HG03159 (cell line): ENCODE measurements at regions not wholly inside any gene's neighbourhood (a gene's known extent, or its start where the extent isn't known, plus 50 kb on each side); places are given as distances from the start of the nearest gene placed in this dataset.
"Not testable (repeated sequence)": the region's sequence is repeated elsewhere in the genome, so short reads cannot be mapped to it uniquely, and the experiment has no call there.

Experiments used
- ATAC-seq: cut with Tn5 transposase; IDR thresholded peaks from one replicate; pipeline ENCODE4 v1.9.1; 2021; ENCODE audit warnings: mild to moderate bottlenecking, moderate library complexity; ENCODE audit not compliant: unreplicated experiment

GRCh38 chr1:221865808-221866207 lies 123.9 kb upstream of the DUSP10 start:
- no peak for ATAC-seq

DNA sequence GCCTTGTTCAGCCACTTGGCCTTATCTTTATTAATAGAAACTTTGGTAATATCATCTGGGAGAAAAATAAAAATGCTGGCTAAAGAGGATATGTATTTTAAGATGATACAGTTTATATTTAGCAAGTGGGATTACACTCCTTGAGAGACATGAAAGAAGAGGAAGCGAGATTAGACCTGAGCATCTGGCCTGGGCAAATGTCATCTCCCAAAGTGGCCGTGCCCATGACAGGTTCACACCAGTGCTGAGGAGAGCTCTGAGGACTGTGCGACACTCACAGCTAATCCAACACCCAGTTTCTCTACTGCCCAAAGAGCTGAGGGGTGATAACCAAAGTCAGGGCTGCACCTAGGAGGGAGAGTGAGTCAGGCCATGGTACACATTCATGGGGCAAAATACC lies 121.7 kb upstream of the DUSP10 start:
- no peak for ATAC-seq

- no peak for ATAC-seq
Observed at GRCh38 chr1:221862971-221863370, 121.1 kb upstream of the DUSP10 start.

GRCh38 chr1:221858818-221859611 lies 117.1 kb upstream of the DUSP10 start:
- no peak for ATAC-seq

DNA sequence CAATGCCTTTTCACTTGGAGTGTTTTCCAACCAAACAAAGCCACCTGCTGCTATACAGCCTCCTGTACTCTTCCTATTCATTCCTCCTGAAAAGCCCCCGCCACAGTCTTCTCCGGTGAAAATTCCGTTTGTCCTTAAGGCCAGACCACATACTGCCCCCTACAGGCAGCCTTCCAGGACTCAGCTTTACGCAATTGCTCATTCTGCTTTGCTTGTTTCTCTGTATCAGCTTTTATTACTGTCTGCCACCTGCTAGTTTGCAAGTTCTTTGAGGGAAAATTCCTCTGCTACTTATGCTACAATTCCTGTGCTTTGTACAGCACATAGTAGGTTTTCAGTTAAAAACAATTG lies 115.2 kb upstream of the DUSP10 start:
- not testable (repeated sequence) for ATAC-seq

GRCh38 chr1:221856228-221857093 lies 114.6 kb upstream of the DUSP10 start:
- no peak for ATAC-seq

- no peak for ATAC-seq
Observed at GRCh38 chr1:221855156-221855555, 113.3 kb upstream of the DUSP10 start.

GRCh38 chr1:221851336-221851735 lies 109.4 kb upstream of the DUSP10 start:
- no peak for ATAC-seq

GRCh38 chr1:221850470-221851187 lies 108.7 kb upstream of the DUSP10 start:
- ATAC-seq: no peak

DNA sequence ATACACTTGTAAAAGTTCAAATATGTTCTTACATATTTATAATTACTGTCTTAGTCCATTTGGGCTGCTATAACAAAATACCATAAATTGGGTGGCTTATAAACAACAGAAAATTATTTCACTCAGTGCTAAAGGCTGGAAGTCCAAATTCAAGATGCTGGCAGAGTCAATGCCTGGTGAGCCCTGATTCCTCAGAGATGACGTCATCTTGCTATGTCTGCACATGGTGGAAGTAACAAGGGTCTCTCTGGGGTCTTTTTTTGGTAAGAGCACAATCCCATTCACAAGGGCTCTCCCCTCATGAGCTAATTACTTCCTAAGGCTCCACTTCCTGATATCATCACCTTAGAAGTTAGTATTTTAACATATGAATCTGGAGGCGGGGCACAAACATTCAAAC lies 108.0 kb upstream of the DUSP10 start:
- ATAC-seq: no peak

GRCh38 chr1:221849110-221849509 lies 107.2 kb upstream of the DUSP10 start:
- ATAC-seq: no peak

DNA sequence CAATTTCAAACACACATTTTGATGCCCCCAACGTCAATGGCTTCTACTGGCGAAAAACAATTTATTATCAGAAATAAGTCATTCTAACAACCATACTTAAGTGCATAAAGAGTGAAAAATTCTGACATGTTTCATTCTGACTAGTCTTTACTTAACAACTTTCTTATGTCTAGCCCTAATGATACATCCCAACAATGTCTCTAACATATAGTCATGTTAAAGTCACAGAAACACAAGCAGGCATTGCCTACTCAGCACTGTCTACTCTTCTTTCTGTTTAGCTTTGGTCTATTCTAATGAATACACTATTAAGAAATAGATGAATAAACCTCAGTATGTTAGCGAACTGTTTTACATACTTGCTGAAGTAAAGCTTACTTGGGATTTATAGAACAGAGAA lies 105.8 kb upstream of the DUSP10 start:
- ATAC-seq: no peak

GRCh38 chr1:221845650-221846371 lies 103.9 kb upstream of the DUSP10 start:
- ATAC-seq: no peak

DNA sequence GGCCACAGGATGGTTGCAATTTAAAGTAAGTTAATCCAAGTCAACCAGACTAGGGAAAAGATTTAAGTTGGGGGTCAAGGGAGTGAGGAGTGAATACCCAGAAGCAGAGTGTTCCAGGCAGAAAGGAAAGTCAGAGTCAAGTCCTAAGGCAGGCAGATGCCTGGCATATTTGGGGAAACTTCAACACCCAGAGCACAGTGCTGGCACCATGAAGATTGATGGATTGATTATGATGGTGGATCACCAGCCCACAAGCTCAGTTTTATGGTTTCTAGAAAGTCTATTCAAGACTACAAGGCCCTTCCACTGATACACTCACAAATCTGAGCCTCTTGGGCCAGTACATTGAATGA lies 100.1 kb upstream of the DUSP10 start:
- no peak for ATAC-seq

- no peak for ATAC-seq
Observed at GRCh38 chr1:221841251-221841982, 99.5 kb upstream of the DUSP10 start.

DNA sequence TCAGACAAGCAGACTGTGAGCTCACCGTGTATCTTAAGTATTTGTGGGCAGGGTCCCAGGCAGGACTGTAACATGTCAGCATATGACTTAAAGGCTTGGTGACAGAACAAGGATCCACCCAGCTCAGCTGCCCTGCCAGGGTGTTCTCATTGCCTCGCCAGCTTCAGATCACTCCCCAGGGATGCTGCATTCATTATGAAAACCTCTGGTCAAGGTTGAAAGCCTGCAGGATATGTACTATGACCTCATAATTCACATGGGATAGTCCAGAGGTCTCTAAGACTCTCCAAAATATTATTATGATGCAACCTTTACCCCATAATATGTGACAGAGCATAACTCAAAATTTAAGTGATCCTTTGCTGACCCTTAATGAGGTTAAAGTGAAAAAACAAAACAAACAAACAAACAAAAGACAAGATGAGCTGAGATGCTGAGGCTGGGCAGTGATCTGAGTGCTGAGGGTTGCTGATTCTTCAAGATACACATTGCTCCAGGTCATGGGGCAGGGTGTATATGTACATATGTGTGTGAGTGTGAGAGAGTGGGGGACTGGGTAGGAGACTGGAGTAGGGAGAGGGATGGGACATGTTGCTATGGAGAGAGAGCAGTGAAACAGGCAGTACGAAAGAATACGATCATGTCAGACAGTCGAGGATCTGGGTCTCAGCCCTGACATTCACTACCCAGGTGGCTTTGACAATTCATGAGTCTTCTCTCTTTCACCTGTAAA lies 98.8 kb upstream of the DUSP10 start:
- peak; percentile 28 for ATAC-seq

- peak; percentile 87 for ATAC-seq
Observed at GRCh38 chr1:221839782-221840395, 98.0 kb upstream of the DUSP10 start.

GRCh38 chr1:221839321-221839720 lies 97.4 kb upstream of the DUSP10 start:
- peak; percentile 15 for ATAC-seq

- peak; percentile 39 for ATAC-seq
Observed at GRCh38 chr1:221837896-221838295, 96.0 kb upstream of the DUSP10 start.
